ENCODE measurements at regions not wholly inside any gene's neighbourhood (a gene's known extent, or its start where the extent isn't known, plus 50 kb on each side); places are given as distances from the start of the nearest gene placed in this dataset.

DNA sequence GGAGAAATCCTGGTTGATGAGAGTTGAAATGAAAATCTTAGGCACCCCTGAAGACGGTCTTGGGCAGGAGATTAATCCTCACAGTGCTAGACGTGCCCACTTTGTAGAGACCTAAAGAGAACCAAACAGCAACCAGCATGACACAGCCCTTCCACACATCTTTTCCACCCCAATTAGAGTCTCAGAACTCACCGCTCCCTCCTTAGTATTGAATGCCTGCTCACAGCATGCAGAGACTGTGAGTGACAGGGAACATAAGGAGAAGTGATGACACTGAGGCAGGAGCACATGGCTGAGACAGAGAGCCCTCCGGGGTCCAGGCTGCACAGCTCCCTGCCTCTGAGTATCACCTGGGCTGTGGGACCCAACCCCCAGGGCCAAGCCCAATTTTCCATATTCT, 367.6 kb downstream of the EIPR1 start:
- Histone ChIP-seq H3K36me3 (replicated peaks in 1 of 2; ENCODE audit: control extremely low read depth in 1 of 2, control insufficient read depth in 1 of 2, extremely low read depth in 1 of 2, insufficient read depth in 2 of 2, low read length in 1 of 2) (no peaks in the 10 kb centered on the region), H3K27ac (ENCODE audit: low read length in 2 of 2) (no peak overlapping the region), H3K9me3 (ENCODE audit: control extremely low read depth in 1 of 3, control insufficient read depth in 2 of 3, insufficient read depth in 1 of 3, low read length in 2 of 3) (peaks cover 0 to 14% (median 7%) of the 10 kb centered on the region in 3 donors), H3K4me3 (ENCODE audit: control extremely low read depth in 1 of 5, extremely low read depth in 1 of 5, insufficient read depth in 1 of 5, low read depth in 2 of 5, low read length in 4 of 5) (no peak overlapping the region), H3K27me3 (replicated peaks in 1 of 4; ENCODE audit: control extremely low read depth in 1 of 4, control insufficient read depth in 3 of 4, insufficient read depth in 4 of 4, low read length in 3 of 4) (peaks cover 0 to 5% (median 0%) of the 10 kb centered on the region in 4 experiments), H2AFZ (ENCODE audit: insufficient read depth, low read depth, low read length, poor library complexity, severe bottlenecking) (no peak overlapping the region), H3K4me1 (ENCODE audit: control insufficient read depth in 2 of 2, insufficient read depth in 2 of 2, low read length in 2 of 2) (no peaks in the 10 kb centered on the region), H4K20me1 (ENCODE audit: control insufficient read depth, insufficient read depth, low read length, poor library complexity, severe bottlenecking) (no peaks in the 10 kb centered on the region), H3K9ac (ENCODE audit: low read length) (no peak overlapping the region), H3K79me2 (ENCODE audit: control insufficient read depth, insufficient read depth, low read length) (no peaks in the 10 kb centered on the region), H3K4me2 (replicated peaks; ENCODE audit: low read depth, low read length, poor library complexity, severe bottlenecking) (no peak overlapping the region)
- CTCF ChIA-PET = no interaction called here
- no peak overlapping the region for H3K4me3 Mint-ChIP-seq
- POLR2A ChIA-PET = no interaction called here
- no peaks in the 10 kb centered on the region for H3K4me1 Mint-ChIP-seq
- no peak for ATAC-seq (ENCODE audit: low read depth)
- TF ChIP-seq, protein P1, sequence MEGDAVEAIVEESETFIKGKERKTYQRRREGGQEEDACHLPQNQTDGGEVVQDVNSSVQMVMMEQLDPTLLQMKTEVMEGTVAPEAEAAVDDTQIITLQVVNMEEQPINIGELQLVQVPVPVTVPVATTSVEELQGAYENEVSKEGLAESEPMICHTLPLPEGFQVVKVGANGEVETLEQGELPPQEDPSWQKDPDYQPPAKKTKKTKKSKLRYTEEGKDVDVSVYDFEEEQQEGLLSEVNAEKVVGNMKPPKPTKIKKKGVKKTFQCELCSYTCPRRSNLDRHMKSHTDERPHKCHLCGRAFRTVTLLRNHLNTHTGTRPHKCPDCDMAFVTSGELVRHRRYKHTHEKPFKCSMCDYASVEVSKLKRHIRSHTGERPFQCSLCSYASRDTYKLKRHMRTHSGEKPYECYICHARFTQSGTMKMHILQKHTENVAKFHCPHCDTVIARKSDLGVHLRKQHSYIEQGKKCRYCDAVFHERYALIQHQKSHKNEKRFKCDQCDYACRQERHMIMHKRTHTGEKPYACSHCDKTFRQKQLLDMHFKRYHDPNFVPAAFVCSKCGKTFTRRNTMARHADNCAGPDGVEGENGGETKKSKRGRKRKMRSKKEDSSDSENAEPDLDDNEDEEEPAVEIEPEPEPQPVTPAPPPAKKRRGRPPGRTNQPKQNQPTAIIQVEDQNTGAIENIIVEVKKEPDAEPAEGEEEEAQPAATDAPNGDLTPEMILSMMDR (IDR thresholded peaks at IDR 0.05) = no peak
- TF ChIP-seq EZH2 (IDR thresholded peaks at IDR 0.05; ENCODE audit: borderline replicate concordance, insufficient read depth, low read depth, low read length, poor library complexity, severe bottlenecking) = no peak
- DNase-seq = no peak
- intact Hi-C loops (cut with micrococcal nuclease) = no loop called here
- 100% methylated on average over 3 of the region's 4 CpGs for WGBS (ENCODE audit: insufficient coverage)
- no peak overlapping the region for H3K27ac Mint-ChIP-seq
- peaks cover 28% of the 10 kb centered on the region for H3K27me3 Mint-ChIP-seq
- peaks cover 9% of the 10 kb centered on the region for H3K9me3 Mint-ChIP-seq (ENCODE audit: insufficient read depth)

DNA sequence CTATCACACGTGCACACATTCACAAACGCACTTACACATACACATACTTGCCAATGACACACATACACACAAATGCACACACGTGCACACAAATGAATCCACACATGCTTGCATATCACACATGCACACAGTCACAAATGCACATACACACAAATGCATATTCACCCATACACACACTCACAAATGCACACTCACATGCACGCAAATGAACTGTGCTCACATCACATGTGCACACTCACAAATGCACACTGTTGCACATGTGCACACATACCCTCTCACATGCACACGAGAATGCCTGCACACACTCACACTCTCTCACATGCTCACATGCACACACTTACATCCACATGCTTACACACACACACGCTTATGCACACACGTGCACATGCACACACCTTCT, 368.1 kb downstream of the EIPR1 start:
- Histone ChIP-seq H3K27ac (ENCODE audit: low read length in 2 of 2) (no peak overlapping the region), H4K20me1 (ENCODE audit: control insufficient read depth, insufficient read depth, low read length, poor library complexity, severe bottlenecking) (no peaks in the 10 kb centered on the region), H3K27me3 (replicated peaks in 1 of 4; ENCODE audit: control extremely low read depth in 1 of 4, control insufficient read depth in 3 of 4, insufficient read depth in 4 of 4, low read length in 3 of 4) (peaks cover 0 to 5% (median 0%) of the 10 kb centered on the region in 4 experiments), H3K36me3 (replicated peaks in 1 of 2; ENCODE audit: control extremely low read depth in 1 of 2, control insufficient read depth in 1 of 2, extremely low read depth in 1 of 2, insufficient read depth in 2 of 2, low read length in 1 of 2) (no peaks in the 10 kb centered on the region), H3K9me3 (ENCODE audit: control extremely low read depth in 1 of 3, control insufficient read depth in 2 of 3, insufficient read depth in 1 of 3, low read length in 2 of 3) (peaks cover 0 to 14% (median 7%) of the 10 kb centered on the region in 3 donors), H3K79me2 (ENCODE audit: control insufficient read depth, insufficient read depth, low read length) (no peaks in the 10 kb centered on the region), H3K4me3 (ENCODE audit: control extremely low read depth in 1 of 5, extremely low read depth in 1 of 5, insufficient read depth in 1 of 5, low read depth in 2 of 5, low read length in 4 of 5) (no peak overlapping the region), H3K4me1 (ENCODE audit: control insufficient read depth in 2 of 2, insufficient read depth in 2 of 2, low read length in 2 of 2) (no peaks in the 10 kb centered on the region), H3K4me2 (replicated peaks; ENCODE audit: low read depth, low read length, poor library complexity, severe bottlenecking) (no peak overlapping the region), H2AFZ (ENCODE audit: insufficient read depth, low read depth, low read length, poor library complexity, severe bottlenecking) (no peak overlapping the region), H3K9ac (ENCODE audit: low read length) (no peak overlapping the region)
- H3K4me3 Mint-ChIP-seq = no peak overlapping the region
- TF ChIP-seq EZH2 (IDR thresholded peaks at IDR 0.05; ENCODE audit: borderline replicate concordance, insufficient read depth, low read depth, low read length, poor library complexity, severe bottlenecking) = no peak
- TF ChIP-seq, protein P1 (IDR thresholded peaks at IDR 0.05) = no peak
- WGBS (ENCODE audit: insufficient coverage) = 94% methylated on average over 5 of the region's 7 CpGs
- H3K9me3 Mint-ChIP-seq (ENCODE audit: insufficient read depth) = peaks cover 9% of the 10 kb centered on the region
- H3K27me3 Mint-ChIP-seq = peaks cover 28% of the 10 kb centered on the region
- no peak overlapping the region for H3K27ac Mint-ChIP-seq
- ATAC-seq (ENCODE audit: low read depth) (no peak), DNase-seq (no peak)
- POLR2A ChIA-PET = no interaction called here
- CTCF ChIA-PET = no interaction called here
- no peaks in the 10 kb centered on the region for H3K4me1 Mint-ChIP-seq
- intact Hi-C loops (cut with micrococcal nuclease) = no loop called here
